ENCODE measurements at regions not wholly inside any gene's neighbourhood (a gene's known extent, or its start where the extent isn't known, plus 50 kb on each side); places are given as distances from the start of the nearest gene placed in this dataset.

- peak; percentile 97 for TF ChIP-seq TSHZ1 (CRISPR knock-in tag; IDR thresholded peaks at IDR 0.05)
- TF ChIP-seq POLR2A (conservative IDR thresholded peaks at IDR 0.05) = peak; percentile 46
- peak; percentile 100 for TF ChIP-seq ZNF311 (CRISPR knock-in tag; IDR thresholded peaks at IDR 0.05)
- TF ChIP-seq ZNF134 (CRISPR knock-in tag; conservative IDR thresholded peaks at IDR 0.05) = peak; percentile 97
- peak; percentile 96 for TF ChIP-seq ZNF354B (CRISPR knock-in tag; IDR thresholded peaks at IDR 0.05)
- TF ChIP-seq RFX7 (CRISPR knock-in tag; IDR thresholded peaks at IDR 0.05) = peak; percentile 98
- TF ChIP-seq MCM2 (IDR thresholded peaks at IDR 0.05; ENCODE audit: low read depth) = no peak
- TF ChIP-seq MYNN (IDR thresholded peaks at IDR 0.05) = no peak
- no peak for TF ChIP-seq MYNN (CRISPR knock-in tag; IDR thresholded peaks at IDR 0.05)
Observed at GRCh38 chr6:164337024-164337924, 922.8 kb downstream of the QKI start (continued).

Measured in K562 (cell line).